ENCODE measurements at regions not wholly inside any gene's neighbourhood (a gene's known extent, or its start where the extent isn't known, plus 50 kb on each side); places are given as distances from the start of the nearest gene placed in this dataset.

DNA sequence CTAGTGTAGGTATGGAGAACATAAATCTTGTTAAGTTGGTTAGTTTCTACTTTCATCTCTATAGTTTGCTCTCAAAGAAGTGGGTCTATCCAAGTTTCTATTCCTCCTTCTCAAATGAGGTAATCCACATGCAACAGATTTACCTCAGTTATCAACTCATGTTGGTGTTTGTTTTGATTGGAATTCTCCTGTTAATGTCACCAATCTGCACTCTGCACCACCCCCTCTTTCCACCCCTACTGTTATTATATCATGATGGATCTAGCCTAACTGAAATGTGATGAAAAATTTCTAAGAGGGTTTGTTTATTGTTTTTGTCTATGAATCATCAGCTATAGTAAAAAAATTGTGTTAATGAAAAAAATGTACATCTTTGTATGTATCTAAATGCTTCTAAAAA, 66.1 kb downstream of the AGTR2 start:
- TF ChIP-seq POLR2A (IDR thresholded peaks at IDR 0.05) = no peak
- TF ChIP-seq, protein P1, sequence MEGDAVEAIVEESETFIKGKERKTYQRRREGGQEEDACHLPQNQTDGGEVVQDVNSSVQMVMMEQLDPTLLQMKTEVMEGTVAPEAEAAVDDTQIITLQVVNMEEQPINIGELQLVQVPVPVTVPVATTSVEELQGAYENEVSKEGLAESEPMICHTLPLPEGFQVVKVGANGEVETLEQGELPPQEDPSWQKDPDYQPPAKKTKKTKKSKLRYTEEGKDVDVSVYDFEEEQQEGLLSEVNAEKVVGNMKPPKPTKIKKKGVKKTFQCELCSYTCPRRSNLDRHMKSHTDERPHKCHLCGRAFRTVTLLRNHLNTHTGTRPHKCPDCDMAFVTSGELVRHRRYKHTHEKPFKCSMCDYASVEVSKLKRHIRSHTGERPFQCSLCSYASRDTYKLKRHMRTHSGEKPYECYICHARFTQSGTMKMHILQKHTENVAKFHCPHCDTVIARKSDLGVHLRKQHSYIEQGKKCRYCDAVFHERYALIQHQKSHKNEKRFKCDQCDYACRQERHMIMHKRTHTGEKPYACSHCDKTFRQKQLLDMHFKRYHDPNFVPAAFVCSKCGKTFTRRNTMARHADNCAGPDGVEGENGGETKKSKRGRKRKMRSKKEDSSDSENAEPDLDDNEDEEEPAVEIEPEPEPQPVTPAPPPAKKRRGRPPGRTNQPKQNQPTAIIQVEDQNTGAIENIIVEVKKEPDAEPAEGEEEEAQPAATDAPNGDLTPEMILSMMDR (IDR thresholded peaks at IDR 0.05) = no peak

Measured in tibial nerve (tissue), 3 donors.